T-helper 17 cell (primary cell): ENCODE measurements at regions not wholly inside any gene's neighbourhood (a gene's known extent, or its start where the extent isn't known, plus 50 kb on each side); places are given as distances from the start of the nearest gene placed in this dataset.
"Not testable (repeated sequence)": the region's sequence is repeated elsewhere in the genome, so short reads cannot be mapped to it uniquely, and the experiment has no call there.

Source experiments
- ATAC-seq: fragments of 150-1000 bp; cut with Tn5 transposase; 2 replicates; pipeline ENCODE4 v1.10.0; 2021; ENCODE audit warnings: mild to moderate bottlenecking, moderate library complexity
- DNase-seq, 3 donors: peaks; one replicate each; pipeline versions ENCODE4 v3.0.0 to v3.0.0-alpha.2; 2020 to 2021
- H3K9me3 ChIP-seq: one replicate; pipeline ENCODE4 v1.7.0; 2013; ENCODE audit warnings: low read length, mild to moderate bottlenecking; ENCODE audit not compliant: control insufficient read depth, poor library complexity, severe bottlenecking
- H3K27ac Mint-ChIP-seq: one replicate; pipeline ENCODE4 v1.8.0; 2022; ENCODE audit warnings: mild to moderate bottlenecking, moderate library complexity, mixed read lengths
- H3K27me3 Mint-ChIP-seq: one replicate; pipeline ENCODE4 v1.8.0; 2022; ENCODE audit warnings: mixed read lengths
- H3K36me3 Mint-ChIP-seq: one replicate; pipeline ENCODE4 v1.8.0; 2022; ENCODE audit warnings: low read depth, mixed read lengths
- H3K4me1 Mint-ChIP-seq: one replicate; pipeline ENCODE4 v1.8.0; 2022; ENCODE audit warnings: mild to moderate bottlenecking, mixed read lengths
- H3K4me3 Mint-ChIP-seq: one replicate; pipeline ENCODE4 v1.8.0; 2022; ENCODE audit warnings: mild to moderate bottlenecking, moderate library complexity, mixed read lengths

- no peak for DNase-seq
- H3K36me3 Mint-ChIP-seq: no peaks in the 10 kb centered on the region
- H3K4me3 Mint-ChIP-seq: peak overlapping the region; percentile 80
- H3K27ac Mint-ChIP-seq: peak overlapping the region; percentile 87
- peaks cover 58% of the 10 kb centered on the region for H3K4me1 Mint-ChIP-seq
- ATAC-seq: peak; percentile 24
- H3K9me3 ChIP-seq: no peaks in the 10 kb centered on the region
- no peaks in the 10 kb centered on the region for H3K27me3 Mint-ChIP-seq
Observed at GRCh38 chr14:98197933-98198332, 1074.1 kb downstream of the BCL11B start.

DNA sequence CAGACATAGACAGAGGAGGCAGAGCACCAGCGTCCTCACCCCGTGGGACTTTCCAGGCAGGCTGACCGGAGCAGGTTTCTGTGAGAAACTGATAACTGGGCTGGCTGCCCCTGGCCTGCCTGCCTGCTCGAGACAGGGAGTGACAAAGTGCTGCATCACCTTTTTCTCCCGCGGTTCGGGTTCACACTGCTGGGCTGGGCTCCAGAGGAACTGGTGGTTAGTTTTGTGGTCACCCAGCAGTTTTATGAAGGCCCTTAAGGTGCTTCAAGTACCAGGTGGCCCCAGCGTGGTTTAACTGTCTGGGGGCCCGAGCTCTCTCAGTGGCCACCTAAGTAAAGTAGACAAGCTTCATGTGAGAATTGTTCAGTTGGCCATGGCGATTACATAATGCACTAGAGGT lies 1073.6 kb downstream of the BCL11B start:
- Mint-ChIP-seq H3K36me3 (no peaks in the 10 kb centered on the region), H3K4me1 (peaks cover 58% of the 10 kb centered on the region), H3K27ac (peak overlapping the region; percentile 87), H3K4me3 (peak overlapping the region; percentile 80), H3K27me3 (no peaks in the 10 kb centered on the region)
- no peaks in the 10 kb centered on the region for H3K9me3 ChIP-seq
- ATAC-seq: peak; percentile 80
- DNase-seq: peak; percentile 16 to 25 (median 24)

- Mint-ChIP-seq H3K4me1 (peaks cover 57% of the 10 kb centered on the region), H3K27ac (no peak overlapping the region), H3K27me3 (no peaks in the 10 kb centered on the region), H3K4me3 (no peak overlapping the region), H3K36me3 (no peaks in the 10 kb centered on the region)
- no peak for ATAC-seq
- H3K9me3 ChIP-seq: no peaks in the 10 kb centered on the region
- no peak for DNase-seq
Observed at GRCh38 chr14:98200601-98201000, 1071.4 kb downstream of the BCL11B start.

DNA sequence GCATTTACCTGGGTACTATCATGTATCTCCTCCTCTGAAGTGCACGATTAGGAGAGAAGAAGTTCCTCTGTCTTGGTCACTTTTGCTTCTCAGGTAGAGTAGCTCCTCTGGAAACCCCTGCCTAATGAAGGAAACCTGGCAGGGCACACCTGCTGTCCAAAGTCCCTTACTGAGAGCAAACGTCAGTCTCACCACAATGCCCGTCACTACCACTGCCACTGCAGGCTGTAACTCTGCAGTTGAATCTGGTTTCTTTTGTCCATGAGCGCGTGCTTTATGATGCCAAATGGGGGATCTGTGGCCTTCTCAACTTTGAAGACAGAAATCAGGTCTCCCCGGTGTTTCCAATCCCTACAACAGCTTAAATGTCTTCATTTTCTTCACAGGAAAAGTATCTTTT lies 1068.6 kb downstream of the BCL11B start:
- H3K4me1 Mint-ChIP-seq: peaks cover 61% of the 10 kb centered on the region
- no peak for DNase-seq

DNA sequence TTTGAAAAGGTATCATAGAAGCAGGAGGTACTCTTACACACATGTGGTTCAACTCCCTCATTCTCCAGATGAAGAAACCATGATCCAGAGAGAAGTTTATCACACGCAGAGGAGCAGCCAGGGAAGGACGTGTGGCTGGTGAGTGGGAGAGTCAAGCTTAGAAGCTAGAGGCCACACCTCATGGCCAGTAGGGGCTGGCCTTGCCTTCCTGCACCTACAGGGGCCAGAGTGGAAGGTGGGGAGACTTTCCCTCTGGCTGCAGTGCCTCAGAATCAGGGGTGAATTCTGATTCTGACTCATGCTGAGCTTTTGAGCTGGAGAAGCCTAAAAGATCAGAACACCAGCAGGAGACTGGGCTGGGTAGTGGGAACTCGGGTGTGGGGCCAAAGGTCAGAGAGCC lies 1067.9 kb downstream of the BCL11B start:
- peak overlapping the region; percentile 68 for H3K27ac Mint-ChIP-seq
- H3K9me3 ChIP-seq: no peaks in the 10 kb centered on the region
- DNase-seq (no peak), ATAC-seq (no peak)
- peaks cover 2% of the 10 kb centered on the region for H3K36me3 Mint-ChIP-seq
- no peaks in the 10 kb centered on the region for H3K27me3 Mint-ChIP-seq
- H3K4me1 Mint-ChIP-seq: peaks cover 60% of the 10 kb centered on the region
- no peak overlapping the region for H3K4me3 Mint-ChIP-seq

More for the DNA sequence above, 1068.6 kb downstream of the BCL11B start:
- Mint-ChIP-seq H3K36me3 (peaks cover 2% of the 10 kb centered on the region), H3K27ac (peak overlapping the region; percentile 68), H3K4me3 (peak overlapping the region; percentile 50), H3K27me3 (no peaks in the 10 kb centered on the region)
- no peak for ATAC-seq
- H3K9me3 ChIP-seq: no peaks in the 10 kb centered on the region

DNA sequence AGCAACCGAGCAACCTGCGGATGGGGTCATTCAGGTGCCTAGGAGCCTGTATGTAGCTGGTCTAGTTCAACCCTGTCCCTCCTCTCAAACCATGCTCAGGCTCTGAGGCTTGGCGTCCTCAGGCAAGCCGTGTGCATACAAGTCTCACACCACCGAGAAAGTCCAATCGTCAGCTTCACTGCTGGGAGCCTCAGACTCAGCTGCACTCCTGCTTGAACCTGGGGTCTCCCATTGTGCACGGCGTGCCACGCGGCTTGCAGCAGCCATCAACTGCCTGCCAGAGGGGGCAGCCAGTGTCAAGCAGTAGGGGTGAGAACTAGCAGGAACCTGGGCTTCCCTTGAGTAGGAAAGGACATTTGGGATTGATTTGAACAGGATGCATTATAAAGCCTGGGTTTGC lies 1064.6 kb downstream of the BCL11B start:
- H3K4me3 Mint-ChIP-seq: peak overlapping the region; percentile 72
- ATAC-seq (no peak), DNase-seq (no peak)
- peaks cover 76% of the 10 kb centered on the region for H3K4me1 Mint-ChIP-seq
- peak overlapping the region; percentile 96 for H3K27ac Mint-ChIP-seq
- no peaks in the 10 kb centered on the region for H3K9me3 ChIP-seq
- H3K36me3 Mint-ChIP-seq: peaks cover 2% of the 10 kb centered on the region
- no peaks in the 10 kb centered on the region for H3K27me3 Mint-ChIP-seq

DNA sequence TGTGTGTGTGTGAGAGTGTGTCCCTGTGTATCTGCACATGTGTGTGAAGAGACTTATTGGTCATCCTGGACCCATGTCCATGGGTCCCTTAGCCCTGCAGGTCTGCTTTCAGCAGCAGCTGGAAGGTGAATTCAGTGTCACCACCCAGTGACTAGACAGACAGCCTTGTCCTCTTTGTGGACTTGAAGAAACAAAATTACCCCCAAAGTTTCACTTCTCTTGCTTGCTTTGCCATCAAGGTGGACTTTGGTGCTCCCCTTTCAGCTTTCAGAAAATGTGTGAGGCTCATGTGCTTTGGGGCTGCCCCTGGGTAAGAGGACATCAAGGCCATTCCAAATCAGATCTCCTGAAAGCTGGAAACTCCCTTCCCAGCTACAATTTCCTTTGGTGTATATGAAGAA lies 1063.8 kb downstream of the BCL11B start:
- DNase-seq: no peak
- peaks cover 2% of the 10 kb centered on the region for H3K36me3 Mint-ChIP-seq
- peak overlapping the region; percentile 72 for H3K4me3 Mint-ChIP-seq

GRCh38 chr14:98208943-98209342 lies 1063.1 kb downstream of the BCL11B start:
- DNase-seq: no peak
- peaks cover 66% of the 10 kb centered on the region for H3K4me1 Mint-ChIP-seq
- H3K4me3 Mint-ChIP-seq: no peak overlapping the region
- peaks cover 2% of the 10 kb centered on the region for H3K36me3 Mint-ChIP-seq
- no peaks in the 10 kb centered on the region for H3K9me3 ChIP-seq
- H3K27ac Mint-ChIP-seq: peak overlapping the region; percentile 96
- no peaks in the 10 kb centered on the region for H3K27me3 Mint-ChIP-seq
- no peak for ATAC-seq

More for the DNA sequence above, 1063.8 kb downstream of the BCL11B start:
- ATAC-seq: no peak
- H3K27me3 Mint-ChIP-seq: no peaks in the 10 kb centered on the region
- peaks cover 72% of the 10 kb centered on the region for H3K4me1 Mint-ChIP-seq
- H3K9me3 ChIP-seq: no peaks in the 10 kb centered on the region
- peak overlapping the region; percentile 96 for H3K27ac Mint-ChIP-seq

DNA sequence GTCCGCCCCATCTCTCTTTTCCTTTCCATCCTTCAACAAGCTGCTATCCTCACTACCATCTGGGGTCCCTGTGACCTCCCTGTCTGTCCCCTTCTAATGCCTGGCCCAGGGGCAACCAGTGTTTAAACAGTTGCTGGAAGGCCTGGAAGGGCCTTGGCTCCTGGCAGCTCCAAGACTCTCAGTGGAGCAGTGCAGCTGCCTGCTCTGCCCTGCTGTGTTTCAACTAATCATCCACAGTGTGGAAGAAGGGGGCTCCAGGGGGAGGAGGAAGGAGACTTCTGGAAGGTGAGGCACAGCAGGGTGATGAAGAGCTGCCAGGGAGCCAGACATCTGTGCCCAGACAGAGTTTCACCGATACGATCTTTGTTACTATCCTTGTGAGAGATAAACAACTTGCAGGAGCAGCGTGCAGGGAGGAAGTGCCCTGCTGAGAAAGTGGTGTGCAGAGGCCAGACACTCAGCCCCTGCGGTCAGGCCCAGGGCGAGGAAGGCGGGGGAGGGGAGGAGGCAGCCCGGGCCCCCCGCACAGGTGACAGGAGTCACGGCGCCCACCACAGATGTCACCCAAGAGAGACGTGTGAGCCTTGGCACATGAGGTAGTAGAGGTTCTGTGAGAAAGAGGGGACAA lies 1061.8 kb downstream of the BCL11B start:
- Mint-ChIP-seq H3K27me3 (no peaks in the 10 kb centered on the region), H3K4me3 (peak overlapping the region; percentile 84), H3K36me3 (peaks cover 2% of the 10 kb centered on the region), H3K27ac (peak overlapping the region; percentile 96), H3K4me1 (peaks cover 58% of the 10 kb centered on the region)
- DNase-seq (no peak), ATAC-seq (peak; percentile 75)
- no peaks in the 10 kb centered on the region for H3K9me3 ChIP-seq

- Mint-ChIP-seq H3K36me3 (no peaks in the 10 kb centered on the region), H3K27me3 (no peaks in the 10 kb centered on the region), H3K4me3 (no peak overlapping the region), H3K4me1 (peaks cover 15% of the 10 kb centered on the region), H3K27ac (no peak overlapping the region)
- DNase-seq (no peak), ATAC-seq (no peak)
- no peaks in the 10 kb centered on the region for H3K9me3 ChIP-seq
Observed at GRCh38 chr14:98217530-98217929, 1054.5 kb downstream of the BCL11B start.

DNA sequence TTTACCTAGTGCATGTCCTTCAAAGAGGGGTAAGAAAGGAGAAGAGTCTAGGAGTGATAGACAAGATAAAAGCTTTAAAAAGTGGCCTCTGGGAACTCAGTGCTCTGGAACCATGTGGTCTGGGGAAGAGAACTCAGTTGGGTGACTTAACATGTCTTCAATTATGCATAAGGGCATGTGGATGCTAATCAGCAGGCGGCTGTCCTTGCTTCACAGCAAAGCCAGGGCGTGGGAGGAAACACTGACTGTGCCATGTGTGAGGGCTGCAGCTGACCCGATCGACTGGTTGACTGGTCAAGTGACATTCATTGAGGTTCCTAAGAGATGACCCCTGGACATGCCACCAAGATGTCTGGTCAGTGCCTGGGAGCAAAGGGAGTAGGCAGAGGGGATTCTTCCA lies 1053.8 kb downstream of the BCL11B start:
- H3K9me3 ChIP-seq: no peaks in the 10 kb centered on the region
- H3K4me3 Mint-ChIP-seq: no peak overlapping the region
- DNase-seq (no peak), ATAC-seq (no peak)
- H3K36me3 Mint-ChIP-seq: no peaks in the 10 kb centered on the region
- no peak overlapping the region for H3K27ac Mint-ChIP-seq
- H3K27me3 Mint-ChIP-seq: no peaks in the 10 kb centered on the region
- peaks cover 21% of the 10 kb centered on the region for H3K4me1 Mint-ChIP-seq

DNA sequence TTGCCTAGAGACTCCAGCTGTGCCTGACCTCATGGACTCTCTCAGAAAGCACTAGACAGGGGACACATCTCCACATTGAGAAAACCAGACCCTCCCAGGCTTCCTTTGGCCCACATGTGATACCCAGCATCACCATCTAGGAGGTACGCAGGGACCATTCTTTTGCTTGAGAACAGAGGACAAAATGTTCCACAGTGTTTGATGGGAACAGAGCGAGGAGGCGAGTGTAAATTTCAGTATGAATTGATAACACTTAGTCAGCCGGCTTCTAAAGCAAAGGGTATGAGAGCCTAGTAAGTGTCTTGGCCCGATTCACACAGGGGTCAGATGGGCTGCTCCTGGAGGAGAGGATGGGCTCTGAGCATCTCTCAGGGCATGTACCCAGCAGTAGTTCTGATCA lies 1052.4 kb downstream of the BCL11B start:
- ATAC-seq: no peak
- no peak for DNase-seq
- H3K9me3 ChIP-seq: no peaks in the 10 kb centered on the region
- Mint-ChIP-seq H3K4me3 (no peak overlapping the region), H3K4me1 (peaks cover 30% of the 10 kb centered on the region), H3K27me3 (no peaks in the 10 kb centered on the region), H3K27ac (peak overlapping the region; percentile 14), H3K36me3 (no peaks in the 10 kb centered on the region)

DNA sequence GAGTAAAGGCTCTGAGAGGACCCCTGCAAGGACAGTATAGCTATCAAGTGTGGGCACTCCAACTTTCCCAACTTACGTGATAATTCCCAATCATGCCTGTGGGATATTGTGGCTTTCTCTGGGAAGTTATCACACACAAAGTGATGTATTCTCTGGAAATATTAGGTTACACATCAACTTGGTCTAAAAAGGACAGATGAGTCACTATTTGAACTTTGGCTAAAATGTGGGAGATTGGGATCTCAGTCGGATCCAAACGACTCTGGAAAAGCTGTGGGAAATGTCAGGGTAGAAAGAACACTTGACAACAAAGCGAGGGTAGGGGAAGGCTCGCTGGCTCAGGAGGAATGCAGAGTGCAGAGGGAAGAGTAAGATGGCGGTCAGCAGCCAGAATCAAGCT lies 1048.9 kb downstream of the BCL11B start:
- no peak for ATAC-seq
- H3K4me3 Mint-ChIP-seq: peak overlapping the region; percentile 64
- no peak for DNase-seq
- no peaks in the 10 kb centered on the region for H3K36me3 Mint-ChIP-seq
- peaks cover 43% of the 10 kb centered on the region for H3K4me1 Mint-ChIP-seq
- H3K27me3 Mint-ChIP-seq: no peaks in the 10 kb centered on the region
- H3K27ac Mint-ChIP-seq: peak overlapping the region; percentile 92
- no peaks in the 10 kb centered on the region for H3K9me3 ChIP-seq

DNA sequence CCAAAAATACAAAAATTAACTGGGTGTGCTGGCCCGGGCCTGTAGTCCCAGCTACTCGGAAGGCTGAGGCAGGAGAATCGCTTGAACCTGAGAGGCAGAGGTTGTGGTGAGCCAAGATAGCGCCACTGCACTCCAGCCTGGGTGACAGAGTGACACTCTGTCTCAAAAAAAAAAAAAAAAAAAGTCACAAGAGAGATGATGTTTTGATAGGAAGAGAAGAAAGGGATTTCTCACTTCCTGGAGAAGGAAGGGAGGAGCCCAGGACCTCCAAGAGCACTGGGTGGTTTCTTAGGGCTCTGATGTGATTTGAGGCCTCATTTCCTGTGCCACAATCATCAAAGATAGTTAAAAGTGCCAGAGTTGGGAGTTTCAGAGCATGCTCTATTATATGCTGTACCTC lies 1048.3 kb downstream of the BCL11B start:
- H3K4me3 Mint-ChIP-seq: peak overlapping the region; percentile 64
- not testable (repeated sequence) for H3K36me3 Mint-ChIP-seq

More for the DNA sequence above, 1048.3 kb downstream of the BCL11B start:
- Mint-ChIP-seq H3K27ac (peak overlapping the region; percentile 92), H3K4me1 (peaks cover 48% of the 10 kb centered on the region)
- H3K27me3 Mint-ChIP-seq, H3K9me3 ChIP-seq: not testable (repeated sequence)
- DNase-seq: peak in 2 of 3 donors; percentile 18 to 35
- peak; percentile 96 for ATAC-seq
